ENCODE measurements at regions not wholly inside any gene's neighbourhood (a gene's known extent, or its start where the extent isn't known, plus 50 kb on each side); places are given as distances from the start of the nearest gene placed in this dataset.

DNA sequence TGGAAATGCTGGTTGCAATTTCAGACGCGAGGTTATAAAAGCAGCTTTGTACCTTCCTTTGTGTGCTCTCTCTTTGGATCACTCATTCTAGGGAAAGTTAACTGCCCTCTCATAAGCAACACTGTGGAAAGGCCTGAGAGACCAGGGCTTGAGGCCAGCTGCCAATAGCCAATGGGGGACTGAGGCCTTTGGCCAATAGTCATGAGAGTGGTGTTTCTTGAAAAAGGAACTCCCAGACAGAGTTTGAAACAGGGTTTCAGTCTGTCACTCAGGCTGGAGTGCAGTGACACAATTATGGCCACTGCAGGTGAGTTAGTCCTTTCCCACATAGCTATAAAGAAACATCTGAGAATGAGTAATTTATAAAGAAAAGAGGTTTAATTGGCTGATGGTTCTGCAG, 524.7 kb upstream of the SMIM31 start:
- TF ChIP-seq, protein P1, sequence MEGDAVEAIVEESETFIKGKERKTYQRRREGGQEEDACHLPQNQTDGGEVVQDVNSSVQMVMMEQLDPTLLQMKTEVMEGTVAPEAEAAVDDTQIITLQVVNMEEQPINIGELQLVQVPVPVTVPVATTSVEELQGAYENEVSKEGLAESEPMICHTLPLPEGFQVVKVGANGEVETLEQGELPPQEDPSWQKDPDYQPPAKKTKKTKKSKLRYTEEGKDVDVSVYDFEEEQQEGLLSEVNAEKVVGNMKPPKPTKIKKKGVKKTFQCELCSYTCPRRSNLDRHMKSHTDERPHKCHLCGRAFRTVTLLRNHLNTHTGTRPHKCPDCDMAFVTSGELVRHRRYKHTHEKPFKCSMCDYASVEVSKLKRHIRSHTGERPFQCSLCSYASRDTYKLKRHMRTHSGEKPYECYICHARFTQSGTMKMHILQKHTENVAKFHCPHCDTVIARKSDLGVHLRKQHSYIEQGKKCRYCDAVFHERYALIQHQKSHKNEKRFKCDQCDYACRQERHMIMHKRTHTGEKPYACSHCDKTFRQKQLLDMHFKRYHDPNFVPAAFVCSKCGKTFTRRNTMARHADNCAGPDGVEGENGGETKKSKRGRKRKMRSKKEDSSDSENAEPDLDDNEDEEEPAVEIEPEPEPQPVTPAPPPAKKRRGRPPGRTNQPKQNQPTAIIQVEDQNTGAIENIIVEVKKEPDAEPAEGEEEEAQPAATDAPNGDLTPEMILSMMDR (IDR thresholded peaks at IDR 0.05; ENCODE audit: borderline replicate concordance, extremely low read depth, insufficient read depth) = no peak
- no peak for FAIRE-seq

GRCh38 chr4:164239433-164239832, 514.5 kb upstream of the SMIM31 start:
- FAIRE-seq (no peak), DNase-seq (no peak)
- H3K9ac ChIP-seq (ENCODE audit: low read length in 3 of 3) = no peak overlapping the region
- no peak overlapping the region for H3K27ac ChIP-seq (ENCODE audit: low read depth in 2 of 2, low read length in 2 of 2)
- intact Hi-C loops (cut with DNase I) = no loop called here
- no peak overlapping the region for H3K4me3 ChIP-seq (ENCODE audit: low read length in 3 of 3)
- H3K36me3 ChIP-seq (ENCODE audit: control insufficient read depth in 2 of 3, insufficient read depth in 3 of 3, low read length in 3 of 3) = no peaks in the 10 kb centered on the region
- no peaks in the 10 kb centered on the region for H3K27me3 ChIP-seq (ENCODE audit: control insufficient read depth, insufficient read depth, low read length)
- TF ChIP-seq, protein P1 (IDR thresholded peaks at IDR 0.05; ENCODE audit: borderline replicate concordance, extremely low read depth, insufficient read depth) = no peak
- no peaks in the 10 kb centered on the region for H3K4me1 ChIP-seq (ENCODE audit: control insufficient read depth in 2 of 3, insufficient read depth in 2 of 3, low read depth in 1 of 3, low read length in 3 of 3)
- no peaks in the 10 kb centered on the region for H3K9me3 ChIP-seq (ENCODE audit: control insufficient read depth in 2 of 3, insufficient read depth in 1 of 3, low read length in 3 of 3)

More for the DNA sequence above, 524.7 kb upstream of the SMIM31 start:
- Histone ChIP-seq H3K4me1 (ENCODE audit: control insufficient read depth in 2 of 3, insufficient read depth in 2 of 3, low read depth in 1 of 3, low read length in 3 of 3) (no peaks in the 10 kb centered on the region), H3K27ac (ENCODE audit: low read depth in 2 of 2, low read length in 2 of 2) (no peak overlapping the region), H3K9me3 (ENCODE audit: control insufficient read depth in 2 of 3, insufficient read depth in 1 of 3, low read length in 3 of 3) (no peaks in the 10 kb centered on the region), H3K4me3 (ENCODE audit: low read length in 3 of 3) (no peak overlapping the region), H3K27me3 (ENCODE audit: control insufficient read depth, insufficient read depth, low read length) (no peaks in the 10 kb centered on the region), H3K9ac (ENCODE audit: low read length in 3 of 3) (no peak overlapping the region), H3K36me3 (ENCODE audit: control insufficient read depth in 2 of 3, insufficient read depth in 3 of 3, low read length in 3 of 3) (no peaks in the 10 kb centered on the region)
- intact Hi-C loops (cut with DNase I) = no loop called here
- DNase-seq = no peak

DNA sequence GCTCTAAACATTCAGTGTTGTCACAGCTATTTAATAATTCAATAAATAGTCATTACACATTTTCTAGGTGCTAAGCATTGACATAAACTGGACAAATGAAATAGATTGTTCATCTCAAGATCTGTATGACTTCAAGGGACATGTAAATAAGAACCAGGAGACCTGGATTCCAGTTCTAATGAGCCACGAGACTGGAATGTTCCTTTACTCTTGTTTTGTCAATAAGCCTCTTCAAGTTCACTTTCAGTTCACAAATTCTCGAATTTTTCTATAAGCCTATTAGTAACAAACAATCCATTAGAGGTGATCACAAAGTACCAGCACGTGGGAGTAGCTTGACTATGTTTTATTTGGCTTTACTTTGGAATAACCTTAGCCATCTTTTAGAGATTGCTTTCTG, 514.0 kb upstream of the SMIM31 start:
- TF ChIP-seq, protein P1 (IDR thresholded peaks at IDR 0.05; ENCODE audit: borderline replicate concordance, extremely low read depth, insufficient read depth) = no peak
- H3K9me3 ChIP-seq (ENCODE audit: control insufficient read depth in 2 of 3, insufficient read depth in 1 of 3, low read length in 3 of 3) = no peaks in the 10 kb centered on the region
- DNase-seq = no peak
- no peak overlapping the region for H3K9ac ChIP-seq (ENCODE audit: low read length in 3 of 3)
- H3K27me3 ChIP-seq (ENCODE audit: control insufficient read depth, insufficient read depth, low read length) = no peaks in the 10 kb centered on the region
- no peak for FAIRE-seq
- no peaks in the 10 kb centered on the region for H3K4me1 ChIP-seq (ENCODE audit: control insufficient read depth in 2 of 3, insufficient read depth in 2 of 3, low read depth in 1 of 3, low read length in 3 of 3)
- H3K36me3 ChIP-seq (ENCODE audit: control insufficient read depth in 2 of 3, insufficient read depth in 3 of 3, low read length in 3 of 3) = no peaks in the 10 kb centered on the region
- no peak overlapping the region for H3K27ac ChIP-seq (ENCODE audit: low read depth in 2 of 2, low read length in 2 of 2)
- intact Hi-C loops (cut with DNase I) = no loop called here
- H3K4me3 ChIP-seq (ENCODE audit: low read length in 3 of 3) = no peak overlapping the region

DNA sequence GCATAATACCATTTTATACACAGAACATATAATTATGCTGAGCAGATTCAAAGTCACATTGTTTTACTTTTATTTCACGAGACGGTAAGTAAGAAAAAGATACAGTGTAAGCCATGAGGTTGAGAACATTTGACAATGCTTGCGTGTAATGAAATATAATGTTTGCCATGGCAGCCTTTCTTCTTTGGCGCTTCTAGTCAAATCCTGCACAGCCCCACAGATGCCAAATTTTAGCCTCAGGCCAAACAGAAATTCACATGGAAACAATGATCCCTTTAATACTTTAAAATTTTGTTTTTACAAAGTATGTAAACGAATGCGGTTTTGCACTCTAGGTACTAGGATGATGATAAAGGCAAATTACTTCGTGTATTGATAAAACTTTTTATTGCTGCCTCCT, 502.7 kb upstream of the SMIM31 start:
- DNase-seq = no peak
- intact Hi-C loops (cut with DNase I) = no loop called here
- Histone ChIP-seq H3K36me3 (ENCODE audit: control insufficient read depth in 2 of 3, insufficient read depth in 3 of 3, low read length in 3 of 3) (no peaks in the 10 kb centered on the region), H3K27ac (ENCODE audit: low read depth in 2 of 2, low read length in 2 of 2) (no peak overlapping the region), H3K4me3 (ENCODE audit: low read length in 3 of 3) (no peak overlapping the region), H3K4me1 (ENCODE audit: control insufficient read depth in 2 of 3, insufficient read depth in 2 of 3, low read depth in 1 of 3, low read length in 3 of 3) (no peaks in the 10 kb centered on the region), H3K27me3 (ENCODE audit: control insufficient read depth, insufficient read depth, low read length) (no peaks in the 10 kb centered on the region), H3K9ac (ENCODE audit: low read length in 3 of 3) (no peak overlapping the region), H3K9me3 (ENCODE audit: control insufficient read depth in 2 of 3, insufficient read depth in 1 of 3, low read length in 3 of 3) (no peaks in the 10 kb centered on the region)
- TF ChIP-seq, protein P1 (IDR thresholded peaks at IDR 0.05; ENCODE audit: borderline replicate concordance, extremely low read depth, insufficient read depth) = no peak
- no peak for FAIRE-seq
